Upper lobe of right lung (tissue), 1 donor: ENCODE measurements at regions not wholly inside any gene's neighbourhood (a gene's known extent, or its start where the extent isn't known, plus 50 kb on each side); places are given as distances from the start of the nearest gene placed in this dataset.

Experiments used
- ATAC-seq: fragments of 200-7000 bp; cut with Tn5 transposase; one replicate; pipeline ENCODE4 v1.9.1; 2020; ENCODE audit warnings: mild to moderate bottlenecking, moderate library complexity
- DNase-seq: peaks from one replicate; pipeline ENCODE4 v3.0.0-alpha.2; 2020
- H3K27ac ChIP-seq: fragments of 200-600 bp; one replicate; pipeline ENCODE4 v1.8.0; 2022
- H3K27me3 ChIP-seq: fragments of 200-600 bp; one replicate; pipeline ENCODE4 v1.8.0; 2022; ENCODE audit warnings: mild to moderate bottlenecking
- H3K36me3 ChIP-seq: fragments of 200-600 bp; one replicate; pipeline ENCODE4 v1.8.0; 2022
- H3K4me1 ChIP-seq: fragments of 200-600 bp; one replicate; pipeline ENCODE4 v1.8.0; 2022
- H3K4me3 ChIP-seq: fragments of 200-600 bp; one replicate; pipeline ENCODE4 v1.8.0; 2022; ENCODE audit warnings: mild to moderate bottlenecking
- H3K9me3 ChIP-seq: fragments of 200-600 bp; one replicate; pipeline ENCODE4 v1.8.0; 2022
- intact Hi-C: fragments of 100-400 bp; cut with DNase I; formaldehyde crosslinking; loops from one replicate; pipeline ENCODE4 v1.11.0; 2022
- TF ChIP-seq, protein P1 (sequence below): fragments of 200-600 bp; IDR thresholded peaks from one replicate; pipeline ENCODE4 v1.8.0; 2022; ENCODE audit warnings: antibody characterized with exemption
- donor health status: DM: no; HTN: yes; CAD: no; lungs with severe emphysema.

DNA sequence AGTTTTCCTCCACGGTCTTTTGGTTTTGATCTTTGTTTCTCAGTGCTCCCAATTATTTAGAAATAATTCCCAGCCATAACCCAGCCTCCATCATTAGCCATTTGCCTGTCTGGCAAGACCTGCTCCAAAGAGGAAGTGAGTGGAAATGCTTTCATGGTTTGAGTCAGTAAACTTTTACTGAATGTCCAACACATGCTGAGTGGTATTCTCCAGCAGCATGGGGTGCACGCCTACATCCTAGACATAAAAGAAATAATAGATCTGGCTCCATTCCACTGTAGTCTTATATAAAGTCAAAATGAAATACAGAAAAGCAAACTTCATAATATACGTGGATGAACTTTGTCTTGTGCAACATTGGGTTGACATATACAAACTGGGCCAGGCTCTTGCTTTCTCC lies 757.2 kb downstream of the TLE1 start:
- intact Hi-C loops, result no loop called here
- TF ChIP-seq, protein P1, sequence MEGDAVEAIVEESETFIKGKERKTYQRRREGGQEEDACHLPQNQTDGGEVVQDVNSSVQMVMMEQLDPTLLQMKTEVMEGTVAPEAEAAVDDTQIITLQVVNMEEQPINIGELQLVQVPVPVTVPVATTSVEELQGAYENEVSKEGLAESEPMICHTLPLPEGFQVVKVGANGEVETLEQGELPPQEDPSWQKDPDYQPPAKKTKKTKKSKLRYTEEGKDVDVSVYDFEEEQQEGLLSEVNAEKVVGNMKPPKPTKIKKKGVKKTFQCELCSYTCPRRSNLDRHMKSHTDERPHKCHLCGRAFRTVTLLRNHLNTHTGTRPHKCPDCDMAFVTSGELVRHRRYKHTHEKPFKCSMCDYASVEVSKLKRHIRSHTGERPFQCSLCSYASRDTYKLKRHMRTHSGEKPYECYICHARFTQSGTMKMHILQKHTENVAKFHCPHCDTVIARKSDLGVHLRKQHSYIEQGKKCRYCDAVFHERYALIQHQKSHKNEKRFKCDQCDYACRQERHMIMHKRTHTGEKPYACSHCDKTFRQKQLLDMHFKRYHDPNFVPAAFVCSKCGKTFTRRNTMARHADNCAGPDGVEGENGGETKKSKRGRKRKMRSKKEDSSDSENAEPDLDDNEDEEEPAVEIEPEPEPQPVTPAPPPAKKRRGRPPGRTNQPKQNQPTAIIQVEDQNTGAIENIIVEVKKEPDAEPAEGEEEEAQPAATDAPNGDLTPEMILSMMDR, result no peak
- ATAC-seq, result no peak
- Histone ChIP-seq H3K27me3 (no peaks in the 10 kb centered on the region), H3K9me3 (no peaks in the 10 kb centered on the region), H3K27ac (no peak overlapping the region), H3K4me1 (no peaks in the 10 kb centered on the region), H3K36me3 (no peaks in the 10 kb centered on the region), H3K4me3 (no peak overlapping the region)
- DNase-seq, result no peak

DNA sequence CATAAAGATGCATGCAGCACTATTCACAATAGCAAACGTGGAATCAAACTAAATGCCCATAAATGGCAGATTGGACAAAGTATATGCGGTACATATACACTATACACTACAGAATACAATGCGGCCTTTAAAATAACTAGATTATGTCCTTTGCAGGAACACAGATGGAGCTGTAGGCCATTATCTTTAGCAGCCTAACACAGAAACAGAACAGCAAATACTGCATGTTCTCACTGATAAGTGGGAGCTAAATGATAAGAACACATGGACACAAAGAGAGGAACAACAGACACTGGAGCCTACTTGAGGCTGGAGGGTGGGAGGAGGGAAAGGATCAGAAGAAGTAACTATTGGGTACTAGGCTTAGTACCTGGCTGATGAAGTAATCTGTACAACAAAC lies 758.2 kb downstream of the TLE1 start:
- H3K4me3 ChIP-seq, result no peak overlapping the region
- ATAC-seq (no peak), DNase-seq (no peak)
- intact Hi-C loops, result no loop called here
- H3K4me1 ChIP-seq, result no peaks in the 10 kb centered on the region
- H3K36me3 ChIP-seq, result no peaks in the 10 kb centered on the region
- TF ChIP-seq, protein P1, result no peak
- H3K27ac ChIP-seq, result no peak overlapping the region
- no peaks in the 10 kb centered on the region for H3K27me3 ChIP-seq
- H3K9me3 ChIP-seq, result no peaks in the 10 kb centered on the region

DNA sequence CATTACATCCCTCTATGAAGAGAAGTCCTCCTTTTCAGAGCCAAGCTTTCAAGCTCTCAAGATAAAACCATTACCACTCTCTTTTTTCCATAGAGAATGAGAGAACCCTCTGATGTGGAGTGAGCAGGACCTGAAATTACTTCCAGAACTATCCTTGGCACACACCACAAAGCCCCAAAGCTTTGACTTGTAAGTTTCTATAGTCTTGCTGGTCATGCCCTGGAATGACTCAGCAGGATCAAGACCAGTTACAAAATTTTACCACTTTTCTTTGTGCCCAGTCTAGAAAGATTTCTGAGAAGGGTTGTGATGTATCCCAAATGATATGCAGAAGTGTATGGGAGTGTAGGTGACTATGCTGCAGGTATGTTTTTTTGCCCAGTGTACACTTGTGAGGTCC lies 760.6 kb downstream of the TLE1 start:
- intact Hi-C loops, result no loop called here

DNA sequence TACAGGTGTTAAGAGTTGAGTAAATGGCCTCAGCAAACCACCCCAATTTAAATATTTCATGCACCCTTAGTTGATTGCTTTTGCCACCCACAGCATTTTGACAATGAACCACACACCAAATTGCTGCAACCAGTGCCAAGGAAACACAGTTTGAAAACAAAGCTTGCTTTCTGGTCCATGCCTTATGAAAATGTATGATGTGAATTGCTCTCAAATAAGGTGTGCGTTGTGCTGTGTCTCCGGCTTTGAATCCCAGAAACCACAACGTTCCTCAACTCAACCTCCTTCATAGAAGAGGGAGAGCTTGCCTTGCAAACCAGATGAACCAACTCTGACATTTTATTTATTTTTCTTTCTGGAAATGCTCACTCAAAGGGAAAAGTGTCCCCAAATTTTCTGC lies 762.7 kb downstream of the TLE1 start:
- no peaks in the 10 kb centered on the region for H3K36me3 ChIP-seq
- H3K27me3 ChIP-seq, result no peaks in the 10 kb centered on the region
- H3K4me3 ChIP-seq, result no peak overlapping the region
- TF ChIP-seq, protein P1, result no peak
- ATAC-seq, result no peak
- no peak for DNase-seq
- intact Hi-C loops, result no loop called here
- H3K9me3 ChIP-seq, result no peaks in the 10 kb centered on the region
- no peaks in the 10 kb centered on the region for H3K4me1 ChIP-seq
- H3K27ac ChIP-seq, result no peak overlapping the region

More for the DNA sequence above, 760.6 kb downstream of the TLE1 start:
- no peaks in the 10 kb centered on the region for H3K4me1 ChIP-seq
- H3K4me3 ChIP-seq, result no peak overlapping the region
- no peak overlapping the region for H3K27ac ChIP-seq
- no peaks in the 10 kb centered on the region for H3K36me3 ChIP-seq
- no peaks in the 10 kb centered on the region for H3K27me3 ChIP-seq
- TF ChIP-seq, protein P1, result no peak
- DNase-seq (no peak), ATAC-seq (no peak)
- no peaks in the 10 kb centered on the region for H3K9me3 ChIP-seq

DNA sequence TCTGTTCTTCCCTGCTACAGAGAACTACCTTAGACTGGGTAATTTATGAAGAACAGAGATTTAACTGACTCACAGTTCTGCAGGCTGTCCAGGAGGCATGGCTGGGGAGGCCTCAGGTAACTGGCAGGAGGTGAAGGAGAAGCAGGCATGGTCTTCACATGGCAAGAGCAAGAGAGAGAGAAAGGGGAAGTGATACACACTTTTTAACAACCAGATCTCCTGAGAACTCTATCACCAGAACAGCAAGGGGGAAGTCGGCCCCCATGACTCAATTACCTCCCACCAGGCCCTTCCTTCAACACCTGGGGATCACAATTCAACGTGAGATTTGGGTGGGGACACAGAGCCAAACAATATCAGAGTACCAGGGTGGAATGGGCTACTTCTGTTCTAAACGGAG lies 766.8 kb downstream of the TLE1 start:
- Histone ChIP-seq H3K4me3 (no peak overlapping the region), H3K36me3 (no peaks in the 10 kb centered on the region), H3K4me1 (no peaks in the 10 kb centered on the region), H3K9me3 (no peaks in the 10 kb centered on the region), H3K27ac (no peak overlapping the region), H3K27me3 (no peaks in the 10 kb centered on the region)
- DNase-seq (no peak), ATAC-seq (no peak)
- intact Hi-C loops, result no loop called here
- TF ChIP-seq, protein P1, result no peak

DNA sequence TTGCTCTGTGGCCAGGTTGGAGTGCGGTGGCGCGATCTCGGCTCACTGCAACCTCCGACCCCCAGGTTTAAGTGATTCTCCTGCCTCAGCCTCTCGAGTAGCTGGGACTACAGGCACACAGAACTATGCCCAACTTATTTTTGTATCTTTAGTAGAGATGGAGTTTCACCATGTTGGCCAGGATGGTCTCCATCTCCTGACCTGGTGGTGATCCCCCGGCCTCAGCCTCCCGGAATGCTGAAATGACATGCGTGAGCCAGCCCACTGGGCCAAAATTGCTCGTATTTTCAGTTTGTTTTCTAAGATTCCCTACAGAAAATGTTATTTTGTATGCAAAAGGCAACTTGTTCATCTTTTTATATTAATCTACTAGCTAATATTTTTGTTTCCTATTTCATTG lies 782.6 kb downstream of the TLE1 start:
- no peak for DNase-seq
- intact Hi-C loops, result no loop called here
- TF ChIP-seq, protein P1, result no peak

More for the DNA sequence above, 782.6 kb downstream of the TLE1 start:
- no peaks in the 10 kb centered on the region for H3K27me3 ChIP-seq
- ATAC-seq, result no peak
- no peaks in the 10 kb centered on the region for H3K4me1 ChIP-seq
- no peaks in the 10 kb centered on the region for H3K36me3 ChIP-seq
- no peak overlapping the region for H3K27ac ChIP-seq
- no peak overlapping the region for H3K4me3 ChIP-seq
- no peaks in the 10 kb centered on the region for H3K9me3 ChIP-seq
